PC-3 (cell line): ENCODE measurements at regions not wholly inside any gene's neighbourhood (a gene's known extent, or its start where the extent isn't known, plus 50 kb on each side); places are given as distances from the start of the nearest gene placed in this dataset.
"Not testable (repeated sequence)": the region's sequence is repeated elsewhere in the genome, so short reads cannot be mapped to it uniquely, and the experiment has no call there.

Experiments
- CTCF ChIP-seq: fragments of 300-600 bp; sonication (generic); conservative IDR thresholded peaks from 2 replicates; pipeline ENCODE4 v1.5.1; 2017; ENCODE audit warnings: antibody characterized with exemption, low read depth, mild to moderate bottlenecking, low read length
- EZH2 ChIP-seq: fragments of 300-600 bp; sonication (generic); IDR thresholded peaks from one replicate; pipeline ENCODE4 v1.6.1; 2017; ENCODE audit warnings: antibody characterized with exemption, mild to moderate bottlenecking, low read length; ENCODE audit not compliant: unreplicated experiment

DNA sequence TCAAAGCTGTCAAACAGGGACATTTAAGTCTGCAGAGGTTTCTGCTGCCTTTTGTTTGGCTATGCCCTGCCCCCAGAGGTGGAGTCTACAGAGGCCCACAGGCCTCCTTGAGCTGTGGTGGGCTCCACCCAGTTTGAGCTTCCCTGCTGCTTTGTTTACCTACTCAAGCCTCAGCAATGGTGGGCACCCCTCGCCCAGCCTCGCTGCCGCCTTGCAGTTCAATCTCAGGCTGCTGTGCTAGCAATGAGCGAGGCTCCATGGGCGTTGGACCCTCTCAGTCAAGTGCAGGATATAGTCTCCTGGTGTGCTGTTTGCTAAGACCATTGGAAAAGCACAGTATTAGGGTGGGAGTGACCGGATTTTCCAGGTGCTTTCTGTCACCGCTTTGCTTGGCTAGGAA is 477.6 kb upstream of the IL12A start:
- not testable (repeated sequence) for TF ChIP-seq CTCF, EZH2
